ENCODE measurements at regions not wholly inside any gene's neighbourhood (a gene's known extent, or its start where the extent isn't known, plus 50 kb on each side); places are given as distances from the start of the nearest gene placed in this dataset.

- DNase-seq (ENCODE audit: low read depth in 2 of 2), result no peak
These were observed 80.5 kb downstream of the CLDN34 start for GRCh38 chrX:10047631-10048030.

- no peak for DNase-seq (ENCODE audit: low read depth in 2 of 2)
These were observed 80.9 kb downstream of the CLDN34 start for GRCh38 chrX:10048076-10048475.

GRCh38 chrX:10048707-10049106 is 81.5 kb downstream of the CLDN34 start:
- DNase-seq (ENCODE audit: low read depth in 2 of 2), result no peak

- no peak for DNase-seq (ENCODE audit: low read depth in 2 of 2)
These were observed 82.1 kb downstream of the CLDN34 start for GRCh38 chrX:10049236-10049635.

GRCh38 chrX:10050481-10050880 is 83.3 kb downstream of the CLDN34 start:
- DNase-seq (ENCODE audit: low read depth in 2 of 2), result no peak

- no peak for DNase-seq (ENCODE audit: low read depth in 2 of 2)
These were observed 84.8 kb downstream of the CLDN34 start for GRCh38 chrX:10051866-10052480.

GRCh38 chrX:10052906-10053625 is 85.9 kb downstream of the CLDN34 start:
- no peak for DNase-seq (ENCODE audit: low read depth in 2 of 2)

- no peak for DNase-seq (ENCODE audit: low read depth in 2 of 2)
These were observed 87.2 kb downstream of the CLDN34 start for GRCh38 chrX:10054396-10054795.

- DNase-seq (ENCODE audit: low read depth in 2 of 2), result no peak
These were observed 88.3 kb downstream of the CLDN34 start for GRCh38 chrX:10055430-10055829.

- no peak for DNase-seq (ENCODE audit: low read depth in 2 of 2)
These were observed 94.4 kb upstream of the CLCN4 start for GRCh38 chrX:10062352-10062751.

GRCh38 chrX:10062980-10063379 is 93.8 kb upstream of the CLCN4 start:
- DNase-seq (ENCODE audit: low read depth in 2 of 2), result no peak

- DNase-seq (ENCODE audit: low read depth in 2 of 2), result no peak
These were observed 92.0 kb upstream of the CLCN4 start for GRCh38 chrX:10064736-10065135.

- DNase-seq (ENCODE audit: low read depth in 2 of 2), result no peak
These were observed 85.9 kb upstream of the CLCN4 start for GRCh38 chrX:10070714-10071436.

GRCh38 chrX:10071451-10072144 is 85.2 kb upstream of the CLCN4 start:
- no peak for DNase-seq (ENCODE audit: low read depth in 2 of 2)

- no peak for DNase-seq (ENCODE audit: low read depth in 2 of 2)
These were observed 83.8 kb upstream of the CLCN4 start for GRCh38 chrX:10072786-10073568.

GRCh38 chrX:10073671-10074070 is 83.1 kb upstream of the CLCN4 start:
- no peak for DNase-seq (ENCODE audit: low read depth in 2 of 2)

GRCh38 chrX:10074241-10074941 is 82.4 kb upstream of the CLCN4 start:
- DNase-seq (ENCODE audit: low read depth in 2 of 2), result no peak

GRCh38 chrX:10076765-10077164 is 80.0 kb upstream of the CLCN4 start:
- no peak for DNase-seq (ENCODE audit: low read depth in 2 of 2)

GRCh38 chrX:10077425-10078188 is 79.2 kb upstream of the CLCN4 start:
- DNase-seq (ENCODE audit: low read depth in 2 of 2), result no peak

GRCh38 chrX:10078266-10078665 is 78.5 kb upstream of the CLCN4 start:
- no peak for DNase-seq (ENCODE audit: low read depth in 2 of 2)
